Mucosa of rectum (tissue), 2 donors: ENCODE measurements at regions not wholly inside any gene's neighbourhood (a gene's known extent, or its start where the extent isn't known, plus 50 kb on each side); places are given as distances from the start of the nearest gene placed in this dataset.

ENCODE experiments used
- H3K27ac ChIP-seq, 2 donors: one replicate each; pipeline ENCODE4 v1.7.0; 2013; ENCODE audit warnings: inconsistent platforms in 2 of 2, low read depth in 2 of 2, low read length in 2 of 2
- H3K27me3 ChIP-seq, 2 donors: one replicate each; pipeline ENCODE4 v1.7.0; 2013; ENCODE audit warnings: low read length in 2 of 2; ENCODE audit not compliant: control insufficient read depth in 2 of 2, insufficient read depth in 2 of 2
- H3K36me3 ChIP-seq, 2 donors: one replicate each; pipeline ENCODE4 v1.7.0; 2013; ENCODE audit warnings: low read length in 2 of 2; ENCODE audit not compliant: control insufficient read depth in 2 of 2, insufficient read depth in 2 of 2
- H3K4me1 ChIP-seq, 2 donors: one replicate each; pipeline ENCODE4 v1.7.0; 2013; ENCODE audit warnings: low read length in 2 of 2, mild to moderate bottlenecking in 1 of 2; ENCODE audit not compliant: control insufficient read depth in 2 of 2, insufficient read depth in 2 of 2
- H3K4me3 ChIP-seq, 2 donors: one replicate each; pipeline ENCODE4 v1.7.0; 2013; ENCODE audit warnings: low read length in 2 of 2
- H3K9ac ChIP-seq, 2 donors: one replicate each; pipeline ENCODE4 v1.7.0; 2013; ENCODE audit warnings: low read length in 2 of 2, low read depth in 1 of 2, mild to moderate bottlenecking in 1 of 2
- H3K9me3 ChIP-seq, 2 donors: one replicate each; pipeline ENCODE4 v1.7.0; 2013; ENCODE audit warnings: low read length in 2 of 2; ENCODE audit not compliant: control insufficient read depth in 2 of 2
- donor health status: healthy.
- donor health status: Normal muscosa, but diverticular disease.

DNA sequence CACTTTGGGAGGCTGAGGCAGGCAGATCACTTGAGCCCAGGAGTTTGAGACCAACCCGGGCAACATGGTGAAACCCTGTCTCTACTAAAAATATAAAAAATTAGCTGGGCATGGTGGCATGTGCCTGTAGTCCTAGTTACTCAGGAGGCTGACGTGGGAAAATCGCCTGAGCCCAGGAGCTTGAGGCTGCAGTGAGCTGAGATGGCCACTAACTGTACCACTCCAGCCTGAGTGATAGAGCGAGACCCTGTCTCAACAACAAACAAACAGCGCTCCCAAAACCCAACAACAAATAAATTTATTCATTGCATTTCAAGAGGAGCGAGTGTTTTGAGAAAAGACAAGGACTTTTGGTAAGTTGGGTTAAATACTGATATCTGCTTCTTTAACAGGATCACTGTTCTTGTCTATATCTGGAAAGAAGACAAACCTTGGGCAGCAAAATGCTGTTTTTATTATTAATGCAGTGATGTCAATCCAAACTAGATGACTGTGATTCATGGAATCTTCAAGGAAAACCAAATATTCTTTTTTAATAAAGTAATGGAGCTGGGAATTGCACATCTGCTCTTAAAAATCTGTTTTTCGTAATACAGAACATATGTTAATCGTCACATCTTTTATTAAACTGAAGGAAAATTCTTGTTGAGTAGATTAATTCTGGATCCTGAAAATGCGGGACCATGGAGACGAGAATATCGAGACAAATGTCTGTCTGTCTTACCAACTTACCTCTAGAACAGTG, 90.8 kb upstream of the LIMCH1 start:
- H3K9ac ChIP-seq = no peak overlapping the region
- H3K27ac ChIP-seq = no peak overlapping the region
- H3K27me3 ChIP-seq = no peaks in the 10 kb centered on the region
- H3K4me1 ChIP-seq = no peaks in the 10 kb centered on the region
- no peaks in the 10 kb centered on the region for H3K9me3 ChIP-seq
- H3K36me3 ChIP-seq = no peaks in the 10 kb centered on the region
- H3K4me3 ChIP-seq = no peak overlapping the region

DNA sequence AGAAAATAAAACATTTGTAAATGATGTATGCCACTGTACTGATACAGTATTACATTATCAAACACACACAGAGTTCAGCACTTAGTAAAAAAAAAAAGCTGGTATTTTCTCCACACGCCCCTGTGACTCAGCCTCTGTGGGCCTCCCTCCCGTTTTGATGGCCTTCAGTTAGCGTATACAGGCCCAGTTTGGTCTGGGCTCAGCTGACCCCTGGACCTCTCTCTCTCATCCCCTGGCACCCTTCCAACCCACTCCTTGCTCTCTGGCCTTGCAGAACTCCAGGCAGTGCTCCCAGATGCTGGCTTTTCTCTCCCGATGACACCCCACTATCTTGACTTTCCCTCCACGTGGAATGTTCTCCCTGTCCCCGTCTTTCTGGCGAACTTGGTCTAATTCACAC, 89.0 kb upstream of the LIMCH1 start:
- no peaks in the 10 kb centered on the region for H3K9me3 ChIP-seq
- no peaks in the 10 kb centered on the region for H3K36me3 ChIP-seq
- H3K9ac ChIP-seq = no peak overlapping the region
- no peak overlapping the region for H3K27ac ChIP-seq
- no peaks in the 10 kb centered on the region for H3K27me3 ChIP-seq
- H3K4me3 ChIP-seq = no peak overlapping the region
- peaks cover 0 to 2% of the 10 kb centered on the region in 2 donors for H3K4me1 ChIP-seq

DNA sequence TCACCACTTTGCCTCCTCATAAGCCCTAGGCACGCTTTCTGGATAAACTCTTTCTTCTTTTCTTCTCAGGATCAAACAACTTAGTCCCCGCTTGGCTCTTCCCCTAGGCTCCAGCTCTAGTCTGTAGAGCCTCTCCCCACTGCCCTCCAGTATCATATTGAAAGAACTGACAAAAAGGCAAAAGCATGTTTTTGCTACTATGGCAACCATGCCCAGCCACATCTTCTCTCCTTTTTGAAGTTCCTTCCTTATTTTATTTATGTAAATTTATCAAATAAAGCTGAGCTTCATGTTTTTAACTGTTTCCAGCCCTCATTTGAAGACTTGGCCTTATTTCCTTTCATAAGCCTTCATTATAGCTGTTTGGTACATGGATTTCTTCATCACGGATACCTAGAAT, 86.0 kb upstream of the LIMCH1 start:
- no peak overlapping the region for H3K9ac ChIP-seq
- H3K27ac ChIP-seq = no peak overlapping the region
- H3K27me3 ChIP-seq = no peaks in the 10 kb centered on the region
- H3K36me3 ChIP-seq = no peaks in the 10 kb centered on the region
- peaks cover 0 to 3% of the 10 kb centered on the region in 2 donors for H3K4me1 ChIP-seq
- no peaks in the 10 kb centered on the region for H3K9me3 ChIP-seq
- H3K4me3 ChIP-seq = no peak overlapping the region

DNA sequence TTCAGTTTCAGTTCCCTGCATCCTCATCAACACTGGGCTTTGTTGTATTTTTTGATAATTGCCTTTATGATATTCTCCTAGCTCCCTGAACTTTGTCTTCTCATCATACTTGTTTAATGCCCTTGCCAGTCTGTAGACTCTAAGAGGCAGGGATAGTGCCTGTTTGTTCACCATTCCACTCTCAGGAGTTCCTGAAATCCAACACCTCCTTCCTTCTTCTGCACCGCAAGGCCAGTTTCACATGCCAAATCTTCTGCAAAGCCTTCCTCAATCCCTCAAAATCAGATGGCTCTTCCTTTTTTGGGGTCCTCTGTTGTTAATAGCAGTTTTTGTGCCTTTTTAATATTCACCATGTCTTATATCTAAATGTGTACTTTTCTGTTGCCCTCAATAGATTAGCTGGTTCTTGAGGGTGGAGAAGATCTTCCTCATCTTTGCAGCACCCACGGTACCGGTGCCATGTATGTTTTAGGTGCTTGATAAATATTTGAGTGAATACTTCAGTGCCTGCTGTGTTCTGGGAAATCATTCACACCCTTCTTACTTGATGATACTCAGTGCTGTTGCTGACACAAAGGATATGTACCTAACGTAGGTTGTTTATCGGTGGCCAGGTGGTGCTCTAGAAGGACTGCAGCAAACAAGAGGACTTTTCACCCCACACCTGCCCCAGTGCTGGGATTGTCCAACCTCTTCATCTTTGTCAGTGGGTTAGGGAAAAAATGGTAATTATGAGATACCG, 85.3 kb upstream of the LIMCH1 start:
- Histone ChIP-seq H3K36me3 (no peaks in the 10 kb centered on the region), H3K9ac (no peak overlapping the region), H3K9me3 (no peaks in the 10 kb centered on the region), H3K4me1 (peaks cover 0 to 3% of the 10 kb centered on the region in 2 donors), H3K27me3 (no peaks in the 10 kb centered on the region), H3K4me3 (no peak overlapping the region), H3K27ac (no peak overlapping the region)

DNA sequence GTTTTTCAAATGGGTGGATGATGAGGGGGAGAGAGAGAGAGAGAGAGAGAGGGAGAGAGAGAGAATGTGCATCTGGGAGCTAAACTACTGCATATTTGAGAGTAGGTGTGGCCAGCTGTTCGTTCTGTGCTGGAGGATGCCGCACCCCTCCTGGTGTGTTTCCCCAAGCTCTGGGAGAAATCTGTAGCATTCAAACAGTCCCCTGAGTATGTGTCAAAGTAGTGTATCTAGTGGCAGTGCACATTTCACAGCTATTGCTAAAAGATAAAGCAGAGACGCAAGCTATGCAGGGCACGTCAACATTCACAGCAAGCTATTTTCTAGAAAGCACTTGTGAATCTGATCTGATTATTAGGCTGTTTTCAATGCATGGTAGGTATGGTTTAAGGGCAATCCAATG, 83.5 kb upstream of the LIMCH1 start:
- no peak overlapping the region for H3K9ac ChIP-seq
- no peaks in the 10 kb centered on the region for H3K9me3 ChIP-seq
- H3K4me3 ChIP-seq = no peak overlapping the region
- H3K27me3 ChIP-seq = no peaks in the 10 kb centered on the region
- no peaks in the 10 kb centered on the region for H3K36me3 ChIP-seq
- peaks cover 0 to 3% of the 10 kb centered on the region in 2 donors for H3K4me1 ChIP-seq
- no peak overlapping the region for H3K27ac ChIP-seq

DNA sequence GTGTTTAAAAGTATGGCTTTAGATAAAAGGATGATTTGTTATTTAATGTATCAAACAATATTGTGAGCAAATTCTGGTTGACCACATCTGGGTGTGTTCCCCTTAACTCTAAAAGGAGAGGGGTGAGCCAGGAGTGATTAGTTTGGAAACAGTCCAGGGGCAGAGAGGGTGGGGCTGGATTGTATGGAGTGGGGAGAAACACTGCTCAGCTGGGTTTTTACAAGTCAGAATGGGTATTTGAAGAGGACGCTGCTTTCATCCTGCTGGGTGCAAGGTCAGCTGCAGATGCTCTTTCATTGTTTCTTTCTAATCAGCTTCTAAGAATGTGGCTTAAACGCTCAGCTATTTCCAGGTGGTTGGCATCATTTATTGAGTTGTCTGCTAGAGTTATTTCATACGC, 82.8 kb upstream of the LIMCH1 start:
- H3K27ac ChIP-seq = no peak overlapping the region
- H3K27me3 ChIP-seq = no peaks in the 10 kb centered on the region
- no peak overlapping the region for H3K9ac ChIP-seq
- H3K9me3 ChIP-seq = no peaks in the 10 kb centered on the region
- H3K36me3 ChIP-seq = no peaks in the 10 kb centered on the region
- H3K4me3 ChIP-seq = no peak overlapping the region
- H3K4me1 ChIP-seq = peaks cover 0 to 3% of the 10 kb centered on the region in 2 donors

DNA sequence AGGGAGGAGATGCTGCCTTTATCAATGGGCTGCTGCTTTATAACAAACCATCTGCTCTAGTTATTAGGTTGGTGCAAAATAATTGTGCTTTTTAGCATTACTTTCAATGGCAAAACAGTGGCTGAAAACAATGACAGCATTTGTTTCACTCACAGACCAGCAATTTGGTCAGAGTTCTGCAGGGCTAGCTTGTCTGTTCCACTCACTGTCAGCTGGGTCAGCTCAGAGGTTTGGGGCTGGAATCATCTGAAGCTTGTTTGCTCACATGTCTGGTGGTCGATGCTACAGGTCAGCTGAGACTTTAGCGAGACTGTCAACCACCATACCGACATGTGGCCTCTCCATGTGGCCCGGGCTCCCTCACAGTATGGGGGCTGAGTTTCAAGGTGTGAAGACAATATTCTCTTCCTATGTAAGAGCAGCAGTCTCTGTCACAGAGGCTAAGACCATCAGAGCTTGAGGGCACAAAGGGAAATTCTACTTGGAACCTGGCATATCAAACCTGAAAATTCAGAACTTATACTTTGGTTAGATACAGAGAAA, 81.3 kb upstream of the LIMCH1 start:
- H3K9me3 ChIP-seq = no peaks in the 10 kb centered on the region
- no peaks in the 10 kb centered on the region for H3K36me3 ChIP-seq
- H3K4me1 ChIP-seq = peaks cover 0 to 3% of the 10 kb centered on the region in 2 donors
- H3K27ac ChIP-seq = no peak overlapping the region
- no peak overlapping the region for H3K9ac ChIP-seq
- H3K4me3 ChIP-seq = no peak overlapping the region
- H3K27me3 ChIP-seq = no peaks in the 10 kb centered on the region

DNA sequence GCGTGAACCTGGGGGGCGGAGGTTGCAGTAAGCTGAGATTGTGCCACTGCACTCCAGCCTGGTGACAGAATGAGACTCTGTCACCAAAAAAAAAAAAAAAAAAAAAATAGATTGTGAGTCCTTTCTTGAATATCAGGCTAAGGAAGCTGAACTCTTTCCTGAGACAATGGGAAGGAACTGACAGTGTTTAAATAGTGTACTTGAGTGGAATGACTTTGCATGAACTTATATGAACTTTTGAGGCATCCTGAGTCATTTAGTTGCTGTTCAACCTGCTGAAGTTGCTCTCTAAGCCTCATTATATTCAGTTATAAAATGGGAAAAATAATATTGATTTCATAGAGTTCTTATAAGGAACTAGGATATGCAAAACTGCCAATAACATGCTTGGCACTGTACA, 79.3 kb upstream of the LIMCH1 start:
- Histone ChIP-seq H3K9me3 (no peaks in the 10 kb centered on the region), H3K4me3 (no peak overlapping the region), H3K27me3 (no peaks in the 10 kb centered on the region), H3K27ac (no peak overlapping the region), H3K4me1 (peaks cover 0 to 3% of the 10 kb centered on the region in 2 donors), H3K9ac (no peak overlapping the region), H3K36me3 (no peaks in the 10 kb centered on the region)

DNA sequence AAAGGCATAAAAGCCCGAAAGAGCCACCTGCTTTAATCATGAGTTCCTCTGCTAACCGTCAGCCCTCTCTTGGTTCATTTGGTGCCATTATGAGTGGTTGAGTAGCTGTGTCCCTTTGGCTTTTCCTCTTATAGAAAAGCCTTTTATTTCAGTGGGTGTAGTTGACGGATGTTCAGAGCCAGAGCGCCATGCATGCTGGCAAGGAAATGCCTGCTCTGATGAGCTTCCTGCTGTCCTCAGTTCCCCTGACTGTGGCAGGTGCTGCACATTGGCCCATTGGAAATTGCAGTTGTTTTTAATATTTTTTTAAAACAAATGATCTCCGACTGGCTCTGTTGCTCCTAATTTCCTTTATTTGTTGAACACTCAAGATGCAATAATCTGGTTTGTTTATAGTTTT, 77.3 kb upstream of the LIMCH1 start:
- Histone ChIP-seq H3K4me1 (no peaks in the 10 kb centered on the region), H3K4me3 (no peak overlapping the region)

DNA sequence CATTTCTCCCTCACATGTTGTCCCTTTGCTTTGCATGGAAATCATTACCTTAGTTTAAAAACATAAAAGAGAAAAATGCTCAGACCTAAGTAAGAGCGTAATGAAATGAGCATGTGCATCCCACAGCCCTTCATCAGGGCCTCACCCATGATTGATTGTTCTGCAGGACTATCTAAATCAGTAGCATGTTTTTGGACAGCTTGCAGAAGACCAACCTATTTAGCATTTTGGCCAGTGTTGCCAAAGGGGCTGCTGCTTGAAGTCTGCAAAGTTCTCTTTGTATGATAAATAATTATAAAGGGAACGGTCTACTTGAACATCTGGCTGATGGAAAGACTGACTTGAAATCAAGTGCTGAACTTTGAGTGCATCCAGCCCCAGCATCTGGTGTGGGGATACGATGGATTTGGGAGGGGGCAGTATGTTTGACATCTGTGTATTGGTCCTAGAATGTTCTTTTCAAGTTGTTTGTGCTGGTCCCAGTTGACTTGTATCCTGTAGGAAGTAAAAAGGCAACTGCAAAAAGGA, 76.1 kb upstream of the LIMCH1 start:
- Histone ChIP-seq H3K36me3 (no peaks in the 10 kb centered on the region), H3K27me3 (no peaks in the 10 kb centered on the region), H3K9me3 (no peaks in the 10 kb centered on the region), H3K4me1 (no peaks in the 10 kb centered on the region), H3K9ac (no peak overlapping the region), H3K4me3 (no peak overlapping the region), H3K27ac (no peak overlapping the region)

More for the DNA sequence above, 77.3 kb upstream of the LIMCH1 start:
- H3K9ac ChIP-seq = no peak overlapping the region
- H3K27ac ChIP-seq = no peak overlapping the region
- H3K36me3 ChIP-seq = no peaks in the 10 kb centered on the region
- H3K9me3 ChIP-seq = no peaks in the 10 kb centered on the region
- no peaks in the 10 kb centered on the region for H3K27me3 ChIP-seq
